Stomach smooth muscle (tissue), 2 donors: ENCODE measurements at regions not wholly inside any gene's neighbourhood (a gene's known extent, or its start where the extent isn't known, plus 50 kb on each side); places are given as distances from the start of the nearest gene placed in this dataset.

Experiments used
- H3K27ac ChIP-seq: one replicate; pipeline ENCODE4 v1.7.0; 2013; ENCODE audit warnings: mild to moderate bottlenecking, low read length, inconsistent platforms
- H3K27me3 ChIP-seq, 2 donors: one replicate each; pipeline ENCODE4 v1.7.0; 2013; ENCODE audit warnings: low read length in 2 of 2; ENCODE audit not compliant: insufficient read depth in 2 of 2, control insufficient read depth in 1 of 2
- H3K36me3 ChIP-seq, 2 donors: one replicate each; pipeline ENCODE4 v1.7.0; 2013; ENCODE audit warnings: low read length in 2 of 2; ENCODE audit not compliant: control insufficient read depth in 2 of 2, insufficient read depth in 2 of 2
- H3K4me1 ChIP-seq: one replicate; pipeline ENCODE4 v1.7.0; 2013; ENCODE audit warnings: low read length; ENCODE audit not compliant: control insufficient read depth, insufficient read depth
- H3K4me3 ChIP-seq, 2 donors: one replicate each; pipeline ENCODE4 v1.7.0; 2013; ENCODE audit warnings: low read length in 2 of 2
- H3K9ac ChIP-seq, 2 donors: one replicate each; pipeline ENCODE4 v1.7.0; 2013; ENCODE audit warnings: low read length in 2 of 2, mild to moderate bottlenecking in 1 of 2
- H3K9me3 ChIP-seq, 2 donors: one replicate each; pipeline ENCODE4 v1.7.0; 2013; ENCODE audit warnings: low read length in 2 of 2; ENCODE audit not compliant: control insufficient read depth in 2 of 2
- donor health status: healthy.
- donor health status: Pancreatic carcinoma.

DNA sequence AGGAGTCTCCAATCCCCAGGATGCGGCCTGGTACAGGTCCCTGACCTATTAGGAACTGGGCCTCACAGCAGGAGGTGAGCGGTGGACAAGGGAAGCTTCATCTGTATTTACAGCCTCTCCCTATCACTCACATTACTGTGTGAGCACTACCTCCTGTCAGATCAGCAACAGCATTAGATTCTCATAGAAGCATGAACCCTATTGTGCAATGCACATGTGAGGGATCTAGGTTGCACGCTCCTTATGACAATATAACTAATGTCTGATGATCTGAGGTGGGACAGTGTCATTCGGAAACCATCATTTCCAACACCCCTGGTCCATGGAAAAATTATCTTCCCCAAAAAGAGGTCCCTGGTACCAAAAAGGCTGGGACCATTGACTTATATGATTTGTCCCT lies 1000.5 kb downstream of the FLRT2 start:
- Histone ChIP-seq H3K27ac (no peak overlapping the region), H3K9me3 (peaks cover 0 to 3% of the 10 kb centered on the region in 2 donors), H3K27me3 (no peaks in the 10 kb centered on the region), H3K4me1 (no peaks in the 10 kb centered on the region), H3K4me3 (no peak overlapping the region), H3K9ac (no peak overlapping the region), H3K36me3 (no peaks in the 10 kb centered on the region)

DNA sequence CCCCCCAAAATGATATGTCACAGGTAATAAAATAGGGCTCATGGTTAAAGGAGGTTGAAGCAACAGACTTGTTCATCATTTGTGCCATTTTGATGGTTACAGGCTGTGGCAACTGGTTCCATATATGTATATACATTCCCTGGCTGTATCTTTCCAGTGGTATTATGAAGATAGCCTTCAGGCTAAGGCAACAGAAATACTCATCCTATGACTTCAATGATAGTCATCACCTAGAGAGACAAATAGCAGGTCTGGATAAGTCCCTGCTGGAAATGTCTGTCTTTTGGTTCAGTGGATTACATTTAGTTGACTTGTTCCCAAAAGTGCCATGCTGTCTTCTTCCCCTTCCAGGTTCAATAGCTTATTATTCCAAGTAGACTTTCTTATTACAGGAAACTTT lies 997.4 kb downstream of the FLRT2 start:
- H3K27ac ChIP-seq: no peak overlapping the region
- no peak overlapping the region for H3K4me3 ChIP-seq
- no peaks in the 10 kb centered on the region for H3K27me3 ChIP-seq
- H3K9ac ChIP-seq: no peak overlapping the region
- H3K36me3 ChIP-seq: no peaks in the 10 kb centered on the region
- H3K4me1 ChIP-seq: no peaks in the 10 kb centered on the region
- H3K9me3 ChIP-seq: no peaks in the 10 kb centered on the region

DNA sequence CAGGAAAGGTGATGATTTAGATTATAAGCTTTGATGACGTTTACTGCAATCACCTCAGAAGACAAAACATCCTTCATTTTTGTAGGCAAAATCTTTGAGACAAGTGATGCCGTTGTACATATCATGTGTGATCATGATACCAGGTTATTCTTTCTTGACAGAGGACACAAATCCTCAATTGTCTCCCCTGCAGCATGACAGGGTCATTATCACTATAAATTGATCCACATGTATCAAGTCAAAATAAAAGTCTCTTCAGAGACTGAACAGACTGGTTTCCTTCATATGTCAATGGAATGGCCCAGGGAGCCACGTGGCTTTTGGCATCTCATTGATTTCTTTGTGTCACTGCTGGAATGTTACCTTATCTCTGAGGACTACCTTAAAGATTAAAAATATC lies 995.7 kb downstream of the FLRT2 start:
- Histone ChIP-seq H3K27me3 (no peaks in the 10 kb centered on the region), H3K36me3 (no peaks in the 10 kb centered on the region), H3K4me1 (no peaks in the 10 kb centered on the region), H3K4me3 (no peak overlapping the region), H3K9ac (no peak overlapping the region), H3K9me3 (no peaks in the 10 kb centered on the region), H3K27ac (no peak overlapping the region)

DNA sequence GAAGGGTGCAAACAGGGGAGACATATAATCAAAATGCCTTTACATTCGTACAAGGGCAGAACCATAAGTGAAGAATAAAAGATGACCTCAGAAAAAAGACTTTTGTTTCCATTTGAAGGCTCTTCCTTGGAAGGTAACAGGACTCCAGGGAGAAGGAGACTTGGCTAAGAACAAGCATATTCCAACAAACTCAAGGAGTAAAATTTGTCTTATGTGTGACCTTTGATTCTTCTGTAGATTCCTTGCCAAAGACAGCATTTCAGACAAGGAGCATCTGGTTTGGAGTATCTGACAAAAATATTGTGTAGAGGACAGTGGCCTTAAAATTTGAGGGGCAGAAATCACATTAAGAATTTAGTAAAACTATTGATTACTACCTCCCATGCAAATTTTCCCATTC lies 991.9 kb downstream of the FLRT2 start:
- H3K27ac ChIP-seq: no peak overlapping the region
- no peaks in the 10 kb centered on the region for H3K4me1 ChIP-seq
- no peaks in the 10 kb centered on the region for H3K36me3 ChIP-seq
- H3K27me3 ChIP-seq: no peaks in the 10 kb centered on the region
- no peaks in the 10 kb centered on the region for H3K9me3 ChIP-seq
- H3K4me3 ChIP-seq: no peak overlapping the region
- H3K9ac ChIP-seq: no peak overlapping the region

DNA sequence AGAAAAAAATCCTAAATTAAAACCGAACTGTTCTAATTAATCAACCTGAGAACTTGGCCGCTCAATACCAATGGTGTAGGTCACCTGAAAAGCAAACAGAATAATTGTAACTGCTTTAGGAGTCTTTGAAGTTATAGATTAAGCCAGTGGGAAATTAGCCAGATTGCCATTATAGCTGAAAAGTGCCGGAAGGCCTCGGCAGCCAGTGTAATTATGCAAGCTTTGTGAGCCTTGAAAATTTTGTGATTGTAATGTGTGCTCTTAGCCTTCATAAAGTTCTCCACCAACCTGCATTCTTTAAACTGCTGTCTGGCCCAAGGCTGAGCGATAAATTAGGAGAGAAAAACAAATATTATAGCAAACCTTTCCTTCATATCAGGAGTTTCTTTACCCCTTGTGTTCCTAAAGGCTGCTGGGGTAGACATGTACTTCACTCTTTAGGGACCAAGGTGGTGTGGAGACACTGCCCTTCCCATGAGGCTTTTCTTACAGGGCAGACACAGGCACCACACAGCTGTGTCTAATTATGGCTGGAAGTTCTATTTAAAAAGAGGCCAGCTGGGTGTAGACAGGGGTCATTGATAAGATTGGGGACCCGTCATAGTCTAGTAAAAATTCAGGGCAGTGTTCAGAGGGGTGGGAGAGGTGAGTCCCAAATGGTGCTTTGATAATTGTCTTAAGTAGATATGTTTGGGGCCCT lies 991.2 kb downstream of the FLRT2 start:
- no peak overlapping the region for H3K4me3 ChIP-seq
- H3K9ac ChIP-seq: no peak overlapping the region
- no peaks in the 10 kb centered on the region for H3K4me1 ChIP-seq
- no peaks in the 10 kb centered on the region for H3K9me3 ChIP-seq
- no peak overlapping the region for H3K27ac ChIP-seq
- H3K36me3 ChIP-seq: no peaks in the 10 kb centered on the region
- no peaks in the 10 kb centered on the region for H3K27me3 ChIP-seq

DNA sequence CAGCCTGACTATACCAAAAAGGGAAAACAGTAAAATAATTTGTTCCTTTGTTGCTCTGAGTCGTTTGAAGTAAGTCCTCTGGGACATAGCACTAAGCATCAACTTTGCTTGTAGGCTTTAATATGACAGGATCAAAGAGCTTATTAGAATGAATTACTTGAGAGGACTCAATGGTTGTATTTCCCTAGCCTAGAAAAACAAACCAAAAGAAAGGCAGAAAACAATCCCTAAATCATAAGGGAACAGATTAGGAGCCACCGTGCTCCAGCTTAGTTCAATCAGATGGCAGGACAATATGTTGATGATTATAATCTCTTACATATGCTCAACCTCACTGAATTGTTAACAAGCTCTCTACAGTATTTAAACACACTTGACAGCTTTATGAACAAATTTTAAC lies 988.4 kb downstream of the FLRT2 start:
- H3K27ac ChIP-seq: no peak overlapping the region
- no peaks in the 10 kb centered on the region for H3K27me3 ChIP-seq
- H3K4me3 ChIP-seq: no peak overlapping the region
- H3K9ac ChIP-seq: no peak overlapping the region
- no peaks in the 10 kb centered on the region for H3K9me3 ChIP-seq
- H3K4me1 ChIP-seq: no peaks in the 10 kb centered on the region
- no peaks in the 10 kb centered on the region for H3K36me3 ChIP-seq

DNA sequence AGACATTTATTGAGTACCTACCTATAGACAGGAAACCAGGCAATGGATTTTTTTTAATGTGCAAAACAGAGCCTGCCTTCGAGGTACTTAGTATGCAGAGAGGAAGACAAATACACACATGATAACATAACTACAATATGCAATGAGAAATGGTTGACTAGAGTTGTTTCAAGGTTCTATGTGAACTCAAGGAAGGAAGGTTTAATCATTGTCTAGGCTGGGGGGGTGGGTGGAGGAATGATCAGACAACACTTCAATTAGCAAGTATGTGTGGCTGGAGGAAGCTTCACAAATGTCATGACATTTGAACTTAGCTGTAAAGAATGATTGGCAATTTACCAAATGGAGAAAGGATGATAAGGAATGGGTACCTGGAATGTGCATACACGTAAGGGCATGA lies 985.3 kb downstream of the FLRT2 start:
- Histone ChIP-seq H3K27me3 (no peaks in the 10 kb centered on the region), H3K4me3 (no peak overlapping the region), H3K9me3 (no peaks in the 10 kb centered on the region), H3K4me1 (no peaks in the 10 kb centered on the region), H3K9ac (no peak overlapping the region), H3K36me3 (no peaks in the 10 kb centered on the region), H3K27ac (no peak overlapping the region)

DNA sequence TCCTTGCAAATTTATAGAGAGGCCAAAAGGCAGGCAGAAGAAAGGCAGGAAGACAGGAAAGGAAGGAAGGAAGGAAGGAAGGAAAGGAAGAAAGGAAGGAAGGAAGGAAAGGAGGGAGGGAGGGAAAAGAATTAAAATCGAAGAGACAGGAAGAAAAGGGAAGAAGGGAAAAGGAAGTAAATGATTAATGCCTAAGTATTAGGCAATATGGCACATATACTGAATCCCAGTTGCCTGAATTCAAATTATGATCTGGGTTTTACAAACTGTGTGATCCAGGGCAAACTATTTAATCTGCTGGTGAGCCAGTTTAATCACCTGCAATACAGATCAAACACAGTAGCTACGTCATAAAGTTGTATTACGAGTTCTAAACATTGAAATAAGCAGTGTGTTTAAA lies 983.6 kb downstream of the FLRT2 start:
- H3K4me1 ChIP-seq: no peaks in the 10 kb centered on the region
- no peaks in the 10 kb centered on the region for H3K36me3 ChIP-seq
- no peak overlapping the region for H3K4me3 ChIP-seq
- H3K9ac ChIP-seq: no peak overlapping the region
- H3K27ac ChIP-seq: no peak overlapping the region
- no peaks in the 10 kb centered on the region for H3K9me3 ChIP-seq
- no peaks in the 10 kb centered on the region for H3K27me3 ChIP-seq

DNA sequence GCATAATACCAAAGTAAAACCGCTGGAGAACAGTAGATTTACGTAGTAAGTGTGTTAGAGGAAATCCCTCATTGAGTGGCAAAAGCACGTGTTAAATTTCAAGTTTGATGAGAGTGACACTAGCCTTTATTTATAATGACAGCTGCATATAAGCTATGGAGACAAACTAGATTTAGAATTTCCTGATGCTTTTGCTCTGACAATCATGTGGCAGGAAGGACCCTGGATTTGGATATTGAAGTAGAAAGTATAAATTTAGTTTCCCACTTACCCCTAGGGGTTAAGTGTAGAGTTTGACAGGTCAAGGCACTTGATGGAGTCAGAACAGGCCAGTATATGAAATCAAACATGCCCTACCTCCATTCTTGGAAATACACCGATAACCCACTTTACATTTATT lies 983.1 kb downstream of the FLRT2 start:
- H3K27me3 ChIP-seq: no peaks in the 10 kb centered on the region
- H3K4me3 ChIP-seq: no peak overlapping the region
- no peaks in the 10 kb centered on the region for H3K36me3 ChIP-seq
- H3K9ac ChIP-seq: no peak overlapping the region
- H3K27ac ChIP-seq: no peak overlapping the region
- no peaks in the 10 kb centered on the region for H3K4me1 ChIP-seq
- H3K9me3 ChIP-seq: no peaks in the 10 kb centered on the region

DNA sequence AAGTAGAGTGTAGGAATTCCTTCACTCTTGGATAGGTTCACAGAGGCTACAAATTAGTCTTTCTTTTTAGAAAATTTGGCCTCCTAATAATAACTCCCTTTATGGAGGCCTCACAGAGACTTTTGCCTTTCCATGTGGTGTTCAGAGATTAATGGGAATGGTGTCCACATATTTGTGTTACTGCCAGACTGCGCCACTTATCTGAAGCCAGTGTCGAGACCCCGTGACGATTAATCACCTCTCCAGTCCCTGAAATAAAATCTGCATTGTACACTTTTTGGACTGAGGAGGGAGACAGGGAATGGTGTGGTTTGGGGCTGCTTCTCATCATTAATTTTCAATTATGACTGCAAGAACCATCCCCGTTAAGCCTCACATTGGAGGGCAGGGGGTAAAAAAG lies 980.5 kb downstream of the FLRT2 start:
- H3K36me3 ChIP-seq: no peaks in the 10 kb centered on the region

DNA sequence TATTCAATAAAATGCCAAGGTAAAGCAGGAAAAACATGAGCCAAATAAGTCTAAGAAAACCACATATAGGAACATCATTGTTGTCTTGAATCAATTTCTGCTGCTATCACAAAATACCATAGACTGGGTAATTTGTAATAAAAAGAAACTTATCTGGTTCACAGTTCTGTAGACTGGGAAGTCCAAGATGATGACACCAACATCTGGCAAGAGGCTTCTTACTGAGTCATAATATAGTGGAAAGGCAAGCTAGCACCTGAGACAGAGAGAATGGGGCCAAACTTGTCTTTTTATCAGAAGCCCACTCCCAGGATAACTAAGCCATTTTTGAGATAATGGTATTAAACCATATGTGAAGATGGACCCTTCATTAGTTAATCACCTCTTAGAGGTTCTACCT lies 975.9 kb downstream of the FLRT2 start:
- no peaks in the 10 kb centered on the region for H3K36me3 ChIP-seq
- no peak overlapping the region for H3K27ac ChIP-seq
- H3K4me3 ChIP-seq: no peak overlapping the region
- H3K4me1 ChIP-seq: no peaks in the 10 kb centered on the region
- no peaks in the 10 kb centered on the region for H3K27me3 ChIP-seq
- H3K9me3 ChIP-seq: no peaks in the 10 kb centered on the region
- no peak overlapping the region for H3K9ac ChIP-seq

More for the DNA sequence above, 980.5 kb downstream of the FLRT2 start:
- Histone ChIP-seq H3K27me3 (no peaks in the 10 kb centered on the region), H3K4me3 (no peak overlapping the region), H3K9me3 (no peaks in the 10 kb centered on the region), H3K27ac (no peak overlapping the region), H3K4me1 (no peaks in the 10 kb centered on the region), H3K9ac (no peak overlapping the region)
